H9 (cell line): ENCODE measurements at regions not wholly inside any gene's neighbourhood (a gene's known extent, or its start where the extent isn't known, plus 50 kb on each side); places are given as distances from the start of the nearest gene placed in this dataset.
A peak's percentile ranks its signal among the peaks of the same experiment; 100 is the strongest.

Experiments used
- DNase-seq: peaks from one replicate; pipeline ENCODE4 v3.0.0-alpha.2; 2017
- H2AFZ ChIP-seq: one replicate; pipeline ENCODE4 v1.6.1; 2013; ENCODE audit warnings: mild to moderate bottlenecking, low read length, control low read depth, moderate library complexity
- H2AK5ac ChIP-seq: 2 replicates; pipeline ENCODE4 v1.6.1; 2013; ENCODE audit warnings: low read length, control low read depth, mixed read lengths; ENCODE audit not compliant: insufficient read length
- H2BK120ac ChIP-seq: one replicate; pipeline ENCODE4 v1.6.1; 2013; ENCODE audit warnings: low read depth, mild to moderate bottlenecking, low read length, control low read depth, inconsistent platforms; ENCODE audit not compliant: poor library complexity, severe bottlenecking
- H2BK12ac ChIP-seq: 2 replicates; pipeline ENCODE4 v1.6.1; 2013; ENCODE audit warnings: low read length, control low read depth, mixed read lengths, low read depth; ENCODE audit not compliant: insufficient read length
- H2BK15ac ChIP-seq: 2 replicates; pipeline ENCODE4 v1.6.1; 2013; ENCODE audit warnings: low read depth, low read length, control low read depth
- H2BK20ac ChIP-seq: one replicate; pipeline ENCODE4 v1.6.1; 2013; ENCODE audit warnings: low read depth, mild to moderate bottlenecking, low read length, control low read depth, inconsistent platforms; ENCODE audit not compliant: poor library complexity, severe bottlenecking
- H2BK5ac ChIP-seq: 2 replicates; pipeline ENCODE4 v1.6.1; 2013; ENCODE audit warnings: low read length, control low read depth, mixed read lengths; ENCODE audit not compliant: insufficient read length
- H3K14ac ChIP-seq: 2 replicates; pipeline ENCODE4 v1.6.1; 2013; ENCODE audit warnings: low read length, control low read depth; ENCODE audit not compliant: insufficient read depth
- H3K18ac ChIP-seq: 2 replicates; pipeline ENCODE4 v1.6.1; 2013; ENCODE audit warnings: low read depth, mild to moderate bottlenecking, mixed read lengths, low read length, control low read depth; ENCODE audit not compliant: insufficient read length
- H3K23ac ChIP-seq: 2 replicates; pipeline ENCODE4 v1.6.1; 2013; ENCODE audit warnings: low read length, control low read depth, mixed read lengths, low read depth; ENCODE audit not compliant: insufficient read length
- H3K23me2 ChIP-seq: 2 replicates; pipeline ENCODE4 v1.6.1; 2013; ENCODE audit warnings: low read depth, mild to moderate bottlenecking, mixed read lengths, low read length, control low read depth; ENCODE audit not compliant: insufficient read length, poor library complexity, severe bottlenecking
- H3K27ac ChIP-seq: 2 replicates; pipeline ENCODE4 v1.5.1; 2013; ENCODE audit warnings: low read length, control low read depth, mixed read lengths, low read depth; ENCODE audit not compliant: insufficient read length
- H3K27me3 ChIP-seq: 2 replicates; pipeline ENCODE4 v1.6.1; 2013; ENCODE audit warnings: low read length, control low read depth, inconsistent platforms; ENCODE audit not compliant: insufficient read depth
- H3K4ac ChIP-seq: 2 replicates; pipeline ENCODE4 v1.6.1; 2013; ENCODE audit warnings: low read depth, mild to moderate bottlenecking, control low read depth, inconsistent platforms, low read length, moderate library complexity
- H3K4me1 ChIP-seq: 2 replicates; pipeline ENCODE4 v1.6.1; 2013; ENCODE audit warnings: low read length, control low read depth, inconsistent platforms; ENCODE audit not compliant: insufficient read depth
- H3K4me2 ChIP-seq: 2 replicates; pipeline ENCODE4 v1.6.1; 2013; ENCODE audit warnings: low read length, control low read depth, mixed read lengths; ENCODE audit not compliant: insufficient read length, insufficient read depth
- H3K56ac ChIP-seq: 2 replicates; pipeline ENCODE4 v1.6.1; 2013; ENCODE audit warnings: low read depth, mild to moderate bottlenecking, mixed read lengths, low read length, control low read depth; ENCODE audit not compliant: insufficient read length
- H3K79me1 ChIP-seq: 2 replicates; pipeline ENCODE4 v1.6.1; 2013; ENCODE audit warnings: low read depth, mild to moderate bottlenecking, moderate library complexity, low read length, control low read depth, inconsistent platforms; ENCODE audit not compliant: insufficient read depth, poor library complexity, severe bottlenecking
- H3K79me2 ChIP-seq: 2 replicates; pipeline ENCODE4 v1.6.1; 2013; ENCODE audit warnings: low read length, control low read depth, inconsistent platforms; ENCODE audit not compliant: insufficient read depth
- H3K9ac ChIP-seq: 2 replicates; pipeline ENCODE4 v1.6.1; 2013; ENCODE audit warnings: low read length, control low read depth, mixed read lengths; ENCODE audit not compliant: insufficient read length; ENCODE audit errors: extremely low read depth
- H3K9me3 ChIP-seq: one replicate; pipeline ENCODE4 v1.6.1; 2013; ENCODE audit warnings: low read depth, low read length, inconsistent platforms; ENCODE audit not compliant: control insufficient read depth
- H3T11ph ChIP-seq: one replicate; pipeline ENCODE4 v1.6.1; 2013; ENCODE audit warnings: mild to moderate bottlenecking, low read length, control low read depth, inconsistent platforms
- H4K20me1 ChIP-seq: one replicate; pipeline ENCODE4 v1.6.1; 2013; ENCODE audit not compliant: control insufficient read depth, insufficient read length, insufficient read depth
- H4K5ac ChIP-seq: 2 replicates; pipeline ENCODE4 v1.6.1; 2013; ENCODE audit warnings: low read depth, mild to moderate bottlenecking, mixed read lengths, low read length, control low read depth; ENCODE audit not compliant: insufficient read length
- H4K8ac ChIP-seq: replicated peaks from 2 replicates; pipeline ENCODE4 v1.6.1; 2013; ENCODE audit warnings: low read length, control low read depth, mixed read lengths, low read depth; ENCODE audit not compliant: insufficient read length
- H4K91ac ChIP-seq: 2 replicates; pipeline ENCODE4 v1.6.1; 2013; ENCODE audit warnings: low read depth, mild to moderate bottlenecking, moderate library complexity, mixed read lengths, low read length, control low read depth; ENCODE audit not compliant: insufficient read length
- H3K27ac Mint-ChIP-seq, 3 experiments: 2 replicates in 2 of 3; 3 replicates in 1 of 3; pipeline ENCODE4 v1.8.0; 2020 to 2021; ENCODE audit warnings: mixed read lengths in 3 of 3, mild to moderate bottlenecking in 1 of 3, moderate library complexity in 1 of 3
- H3K27me3 Mint-ChIP-seq: 2 replicates; pipeline ENCODE4 v1.8.0; 2021; ENCODE audit warnings: low read depth, mild to moderate bottlenecking, moderate library complexity, mixed read lengths
- H3K36me3 Mint-ChIP-seq, 3 experiments: 2 replicates in 2 of 3; 3 replicates in 1 of 3; pipeline ENCODE4 v1.8.0; 2020 to 2021; ENCODE audit warnings: low read depth in 3 of 3, mixed read lengths in 3 of 3; ENCODE audit not compliant: insufficient read depth in 1 of 3
- H3K4me1 Mint-ChIP-seq, 2 experiments: 2 replicates each; pipeline ENCODE4 v1.8.0; 2020; ENCODE audit warnings: mixed read lengths in 2 of 2
- H3K4me3 Mint-ChIP-seq, 2 experiments: 2 replicates in 1 of 2; 3 replicates in 1 of 2; pipeline ENCODE4 v1.8.0; 2020 to 2021; ENCODE audit warnings: mild to moderate bottlenecking in 2 of 2, mixed read lengths in 2 of 2, moderate library complexity in 1 of 2
- H3K9me3 Mint-ChIP-seq, 2 experiments: 2 replicates in 1 of 2; 3 replicates in 1 of 2; pipeline ENCODE4 v1.8.0; 2020; ENCODE audit warnings: mild to moderate bottlenecking in 2 of 2, mixed read lengths in 2 of 2, moderate library complexity in 1 of 2
- CTCF ChIP-seq: fragments of 200-600 bp; sonication (generic); conservative IDR thresholded peaks from 3 replicates; pipeline ENCODE4 v1.8.0; 2021; ENCODE audit warnings: antibody characterized with exemption, mild to moderate bottlenecking
- WGBS: extraction: QIAGEN DNeasy Blood & Tissue Kit; methylation state at CpG from one replicate; pipeline ENCODE4 v1.1.7; 2013; ENCODE audit warnings: missing lambda C conversion rate, low lambda C conversion rate, mixed read lengths; ENCODE audit not compliant: insufficient read length; ENCODE audit errors: extremely low coverage; 5-methylcytosine and 5-hydroxymethylcytosine counted together

GRCh38 chr4:124206779-124207605 is 505.5 kb downstream of the ANKRD50 start:
- H3K9me3 Mint-ChIP-seq, result no peaks in the 10 kb centered on the region
- no peak overlapping the region for H3K4ac ChIP-seq
- no CpG with 5 or more reads among the region's 9 CpGs for WGBS
- TF ChIP-seq CTCF, result no peak
- H4K5ac ChIP-seq, result no peak overlapping the region
- H3K4me1 ChIP-seq, result peaks cover 6% of the 10 kb centered on the region; the same call in 1 of the 2 replicates
- H2BK120ac ChIP-seq, result peak overlapping the region; percentile 23
- H3K4me1 Mint-ChIP-seq, result peaks cover 3 to 9% of the 10 kb centered on the region in 2 experiments; a peak in 2 of 4 replicates
- H2AK5ac ChIP-seq, result no peak overlapping the region
- H2BK12ac ChIP-seq, result no peak overlapping the region
- H3K27me3 Mint-ChIP-seq, result no peaks in the 10 kb centered on the region
- H4K8ac ChIP-seq, result no peak overlapping the region
- no peak overlapping the region for H3K9ac ChIP-seq
- no peaks in the 10 kb centered on the region for H3K79me1 ChIP-seq
- H3K27ac ChIP-seq, result no peak overlapping the region
- DNase-seq, result no peak
- no peak overlapping the region for H2BK15ac ChIP-seq
- no peak overlapping the region for H2BK20ac ChIP-seq
- no peak overlapping the region for H4K91ac ChIP-seq
- H3K56ac ChIP-seq, result no peak overlapping the region
- no peaks in the 10 kb centered on the region for H3K79me2 ChIP-seq
- no peak overlapping the region for H3K18ac ChIP-seq
- no peaks in the 10 kb centered on the region for H3K9me3 ChIP-seq
- H2AFZ ChIP-seq, result no peak overlapping the region
- no peak overlapping the region for H3T11ph ChIP-seq
- H3K27me3 ChIP-seq, result no peaks in the 10 kb centered on the region
- no peak overlapping the region for H2BK5ac ChIP-seq
- no peak overlapping the region for H3K4me2 ChIP-seq
- no peaks in the 10 kb centered on the region for H4K20me1 ChIP-seq
- no peak overlapping the region; a peak in 1 of 7 replicates for H3K27ac Mint-ChIP-seq
- H3K4me3 Mint-ChIP-seq, result no peak overlapping the region
- no peak overlapping the region for H3K23ac ChIP-seq
- no peak overlapping the region for H3K14ac ChIP-seq
- no peaks in the 10 kb centered on the region for H3K23me2 ChIP-seq
- no peaks in the 10 kb centered on the region for H3K36me3 Mint-ChIP-seq
